Superior temporal gyrus (tissue), 1 donor: ENCODE measurements at regions not wholly inside any gene's neighbourhood (a gene's known extent, or its start where the extent isn't known, plus 50 kb on each side); places are given as distances from the start of the nearest gene placed in this dataset.

Experiments
- DNase-seq: peaks from one replicate; pipeline ENCODE4 v3.0.0-alpha.2; 2016; ENCODE audit errors: extremely low spot score

DNA sequence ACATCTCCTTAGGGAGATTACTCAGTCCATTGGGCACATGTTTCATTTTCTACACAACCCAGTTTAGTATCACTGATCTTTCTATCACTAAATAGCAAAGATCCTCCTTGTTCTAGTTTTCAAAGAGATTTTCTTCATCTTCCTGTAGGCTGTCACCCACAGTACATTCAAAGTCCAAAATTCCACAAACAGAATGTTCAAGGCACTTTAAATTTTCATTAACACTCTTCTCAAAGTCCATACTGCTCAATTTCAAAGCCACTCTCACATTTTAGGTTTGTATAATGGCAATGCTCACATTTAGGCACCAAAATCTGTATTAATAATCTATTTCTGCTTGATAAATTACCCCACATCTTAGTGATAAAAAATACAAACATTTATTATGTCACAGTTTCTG is 152.8 kb downstream of the FSIP2 start:
- DNase-seq = no peak

DNA sequence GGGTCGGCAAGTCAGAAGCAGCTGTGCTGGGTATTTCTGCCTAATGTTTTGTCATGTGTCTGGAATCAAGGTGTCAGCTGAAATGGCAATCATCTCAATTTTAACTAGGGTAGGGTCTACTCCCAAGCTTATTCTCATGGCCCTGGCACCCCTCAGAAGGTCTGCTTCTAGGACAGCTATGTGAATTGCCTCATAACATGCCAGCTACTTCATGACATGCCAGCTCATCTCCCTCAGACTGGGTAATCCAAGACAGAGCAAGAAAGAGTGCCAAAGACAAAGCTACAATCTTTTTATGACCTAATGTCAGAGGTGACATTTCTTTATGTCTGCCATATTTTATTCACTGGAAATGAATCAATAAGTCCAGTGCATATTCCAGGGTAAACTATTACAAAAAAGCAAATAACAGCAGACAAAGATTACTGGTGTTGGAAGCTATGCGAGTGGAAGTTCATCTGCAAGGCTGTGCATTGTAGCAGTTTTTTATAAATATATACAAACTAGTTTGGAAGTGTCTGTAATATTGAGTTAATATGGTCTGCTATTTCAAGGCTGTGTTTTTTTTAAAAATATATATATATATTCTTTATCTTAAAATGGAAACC is 153.3 kb downstream of the FSIP2 start:
- no peak for DNase-seq

DNA sequence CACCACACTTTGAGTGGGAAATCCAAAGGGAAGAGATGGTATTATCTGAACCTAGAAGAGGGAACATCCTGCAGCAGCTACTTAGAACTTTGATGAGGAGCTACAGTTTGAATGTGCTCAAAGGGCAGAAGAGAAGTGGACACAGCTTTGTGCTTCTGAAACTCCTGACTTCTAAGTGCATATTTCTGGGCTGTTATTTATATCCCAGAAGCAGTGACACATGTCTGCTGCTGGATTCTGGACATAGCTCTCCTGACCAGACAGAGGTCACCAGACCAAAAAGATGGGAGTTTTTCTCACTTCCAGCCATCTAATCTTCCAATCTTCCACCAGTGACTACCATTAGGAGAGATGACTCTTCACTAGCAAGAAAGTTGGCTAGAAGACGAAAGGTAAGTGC is 153.9 kb downstream of the FSIP2 start:
- no peak for DNase-seq

DNA sequence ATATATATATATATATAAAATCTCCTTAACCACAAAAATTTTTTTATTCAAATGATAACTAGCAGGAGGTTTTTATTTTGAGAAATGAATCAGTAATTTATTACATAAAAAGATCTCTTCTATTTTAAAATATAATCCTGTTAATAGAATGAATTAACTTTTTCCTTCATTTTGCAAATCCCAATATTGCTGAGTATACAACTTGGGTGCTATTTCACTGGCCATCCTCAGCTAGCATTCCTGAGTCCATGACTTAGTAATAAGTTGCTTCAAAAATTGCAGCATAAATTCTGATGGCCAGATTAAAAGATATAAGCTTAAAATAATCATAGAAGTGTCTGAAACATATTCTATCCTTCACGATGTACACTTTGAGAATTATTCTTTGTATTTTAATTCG is 155.6 kb downstream of the FSIP2 start:
- DNase-seq = no peak

DNA sequence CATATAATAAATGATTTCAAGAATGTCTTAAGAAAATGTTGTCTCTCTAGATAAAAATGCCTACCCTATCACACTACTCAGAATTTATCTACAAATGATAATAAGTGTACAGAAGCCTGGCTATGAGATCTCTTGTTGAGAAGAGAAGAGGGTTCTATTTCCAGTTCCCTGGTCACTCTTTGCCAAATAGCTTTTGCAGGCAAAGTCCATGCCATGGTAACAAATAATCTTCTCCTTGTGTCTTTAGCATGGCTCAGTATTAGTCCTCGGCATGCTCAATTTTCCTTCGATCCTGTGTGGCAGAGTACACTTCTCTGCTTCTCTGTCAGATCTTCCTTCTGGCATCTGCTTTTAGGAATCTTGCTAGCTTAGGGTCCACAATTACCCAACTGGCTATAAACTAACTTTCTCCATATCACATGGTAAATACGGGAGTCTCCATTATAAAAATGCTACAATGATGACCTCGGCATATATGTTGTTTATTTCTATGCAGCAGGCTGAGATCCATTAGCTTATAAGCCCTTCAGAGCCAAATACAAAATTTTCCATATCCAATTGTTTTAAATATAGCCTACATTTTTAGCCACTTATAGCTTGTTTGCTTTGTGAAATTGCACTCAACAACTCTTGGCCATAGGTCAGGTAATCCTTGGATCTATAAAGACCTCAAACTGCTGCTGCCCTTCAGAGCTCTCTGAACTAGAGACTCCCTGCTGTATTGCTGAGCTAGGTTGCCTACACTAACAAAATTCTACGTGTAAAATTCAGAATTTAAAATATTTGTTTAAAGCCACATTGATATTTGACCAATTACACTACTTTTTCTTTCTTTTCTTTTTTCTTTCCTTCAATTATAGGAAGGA is 157.5 kb downstream of the FSIP2 start:
- DNase-seq = no peak

DNA sequence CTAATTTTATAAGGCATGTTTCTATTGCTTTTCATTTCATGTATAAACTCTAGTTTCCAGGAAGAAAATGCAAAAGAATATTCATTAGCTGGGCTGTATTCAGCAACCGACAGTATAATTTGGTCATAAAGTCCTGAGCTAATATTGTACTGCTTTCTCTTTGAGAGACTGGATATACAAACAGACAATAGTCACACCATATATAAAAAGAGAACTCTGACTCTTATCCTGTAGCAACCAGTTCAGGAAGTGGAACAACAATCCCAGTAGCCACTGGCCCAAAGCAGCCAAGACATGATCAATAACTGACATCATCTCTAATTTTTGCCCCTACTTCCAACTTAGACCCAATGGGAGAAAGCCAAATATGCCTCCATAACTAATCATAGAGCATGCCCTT is 160.8 kb downstream of the FSIP2 start:
- DNase-seq = no peak

DNA sequence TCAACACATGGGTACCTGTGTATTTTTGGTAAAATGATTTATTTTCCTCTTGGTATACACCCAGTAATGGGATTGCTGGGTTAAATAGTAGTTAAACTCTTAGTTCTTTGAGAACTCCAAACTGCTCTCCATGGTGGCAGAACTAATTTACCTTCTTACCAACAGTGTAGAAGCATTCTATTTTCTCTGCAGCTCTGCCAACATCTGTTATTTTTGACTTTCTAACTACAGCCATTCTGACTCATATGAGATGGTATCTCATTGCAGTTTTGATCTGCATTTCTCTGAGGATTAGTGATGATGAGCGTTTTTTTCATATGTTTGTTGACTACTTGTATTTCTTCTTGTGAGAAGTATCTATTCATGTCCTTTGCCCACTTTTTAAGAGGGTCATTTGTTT is 180.6 kb downstream of the FSIP2 start:
- no peak for DNase-seq

DNA sequence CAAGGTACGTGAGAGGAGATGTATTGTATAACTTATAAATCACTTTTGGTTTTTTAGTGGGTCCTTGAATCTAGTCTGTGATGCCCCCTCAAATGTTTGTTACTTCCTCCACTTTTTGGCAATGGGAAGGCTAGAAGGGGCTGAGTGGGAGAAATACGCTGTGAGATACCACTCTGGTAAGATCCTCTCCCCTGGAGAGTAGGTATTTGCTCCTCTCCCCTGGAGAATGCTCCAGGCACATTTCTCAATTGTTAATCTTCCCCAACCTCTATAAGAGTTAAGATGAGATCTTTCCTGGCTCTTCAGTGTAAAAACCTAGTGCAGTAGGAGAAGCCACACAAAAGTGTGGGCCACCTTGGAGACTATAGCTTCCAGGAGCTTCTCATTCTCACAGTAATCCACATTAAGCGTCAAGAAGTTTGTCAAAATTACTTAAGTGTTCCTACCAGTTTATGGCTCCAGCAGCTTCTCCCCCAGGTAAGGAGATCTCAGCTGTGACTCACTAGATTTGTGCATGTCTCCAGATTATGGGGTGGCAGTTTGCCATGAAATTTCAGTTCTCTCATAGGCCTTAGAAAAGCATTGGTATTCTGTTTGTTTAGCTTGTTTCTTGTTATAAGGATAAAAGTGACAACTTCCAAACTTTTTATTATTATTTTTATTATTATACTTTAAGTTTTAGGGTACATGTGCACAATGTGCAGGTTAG is 182.6 kb downstream of the FSIP2 start:
- DNase-seq = no peak

DNA sequence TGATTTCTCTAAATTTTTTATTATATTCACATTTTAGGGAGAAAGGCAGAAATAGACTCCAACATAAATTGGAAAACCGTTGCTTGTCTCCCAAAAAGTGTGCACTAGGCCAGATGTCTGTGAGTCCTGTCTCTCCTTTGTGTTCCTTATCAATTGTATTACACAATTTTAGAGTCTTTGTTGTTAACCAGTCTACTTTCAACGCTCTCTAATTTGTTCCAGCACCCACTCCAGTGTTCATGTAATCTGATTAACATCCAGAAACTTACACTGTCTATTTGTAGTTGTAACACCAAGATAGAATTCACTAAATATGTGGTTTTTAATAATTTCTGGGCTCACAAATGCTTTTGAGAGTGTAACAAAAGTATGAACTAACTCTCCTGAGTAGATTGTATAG is 195.6 kb downstream of the FSIP2 start:
- no peak for DNase-seq

DNA sequence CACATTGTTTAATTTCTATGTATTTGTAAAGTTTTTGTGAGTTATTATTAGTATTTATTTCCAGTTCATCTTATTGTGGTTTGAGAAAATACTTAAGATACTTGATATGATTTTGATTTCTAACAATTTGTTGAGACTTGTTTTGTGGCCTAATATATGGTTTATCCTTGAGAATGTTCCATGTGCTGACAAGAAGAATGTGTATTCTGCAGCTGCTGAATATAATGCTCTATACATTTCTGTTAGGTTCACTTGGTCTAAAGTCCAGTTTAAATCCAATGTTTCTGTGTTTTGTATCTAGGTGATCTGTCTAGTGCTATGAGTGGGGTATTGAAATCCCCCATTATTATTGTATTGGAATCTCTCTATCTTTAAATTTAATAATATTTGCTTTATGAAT is 201.3 kb downstream of the FSIP2 start:
- no peak for DNase-seq

DNA sequence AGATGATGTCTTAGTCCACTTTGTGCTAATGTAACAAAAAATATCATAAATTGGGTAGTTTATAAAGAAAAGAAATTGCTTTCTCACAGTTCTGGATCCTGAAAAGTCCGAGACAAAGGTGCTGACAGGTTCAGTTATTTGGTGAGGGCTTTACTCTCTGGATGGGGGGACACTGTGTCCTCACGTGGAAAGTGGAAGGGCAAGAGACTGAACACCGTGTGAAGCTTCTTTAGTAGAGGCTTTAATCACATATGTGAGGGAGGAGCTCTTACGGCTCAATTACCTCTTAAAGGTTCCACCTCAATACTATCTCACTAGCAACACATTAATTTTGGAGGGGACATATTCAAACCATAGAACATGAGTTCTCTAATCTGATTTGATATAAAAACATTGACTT is 204.3 kb downstream of the FSIP2 start:
- DNase-seq = no peak

DNA sequence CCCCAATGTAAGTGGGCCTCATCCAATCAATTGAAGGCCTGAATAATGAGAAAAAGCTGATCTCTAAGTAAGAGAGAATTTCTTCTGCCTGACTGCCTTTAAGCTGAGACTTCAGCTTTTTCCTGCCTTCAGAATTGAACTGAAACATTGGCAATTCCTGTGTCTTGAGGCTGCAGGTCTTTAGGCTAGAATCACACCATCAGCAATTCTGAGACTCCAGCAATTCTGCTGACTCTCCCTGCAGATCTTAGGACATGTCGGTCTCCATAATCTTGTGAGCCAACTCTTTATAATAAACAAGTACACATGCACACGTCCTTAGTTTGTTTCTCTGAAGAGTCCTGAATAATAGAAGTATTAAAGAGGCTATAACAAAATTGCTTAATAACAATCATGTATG is 209.1 kb downstream of the FSIP2 start:
- no peak for DNase-seq

DNA sequence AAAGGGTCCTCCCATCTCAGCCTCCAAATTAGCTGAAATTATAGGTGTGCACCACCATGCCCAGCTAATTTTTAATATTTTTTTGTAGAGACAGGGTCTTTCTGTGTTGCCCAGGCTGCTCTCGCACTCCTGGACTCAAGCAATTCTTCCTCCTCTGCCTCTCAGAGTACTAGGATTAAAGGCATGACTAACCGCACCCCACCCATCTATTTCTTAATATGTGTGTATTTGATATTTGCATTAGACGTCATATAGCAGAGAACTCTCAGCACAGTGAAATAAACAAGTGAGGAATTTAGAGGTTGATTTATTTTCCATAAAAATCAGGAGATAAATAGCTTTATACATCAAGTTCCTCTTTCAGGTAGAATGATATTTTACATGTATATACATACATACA is 213.5 kb downstream of the FSIP2 start:
- no peak for DNase-seq

DNA sequence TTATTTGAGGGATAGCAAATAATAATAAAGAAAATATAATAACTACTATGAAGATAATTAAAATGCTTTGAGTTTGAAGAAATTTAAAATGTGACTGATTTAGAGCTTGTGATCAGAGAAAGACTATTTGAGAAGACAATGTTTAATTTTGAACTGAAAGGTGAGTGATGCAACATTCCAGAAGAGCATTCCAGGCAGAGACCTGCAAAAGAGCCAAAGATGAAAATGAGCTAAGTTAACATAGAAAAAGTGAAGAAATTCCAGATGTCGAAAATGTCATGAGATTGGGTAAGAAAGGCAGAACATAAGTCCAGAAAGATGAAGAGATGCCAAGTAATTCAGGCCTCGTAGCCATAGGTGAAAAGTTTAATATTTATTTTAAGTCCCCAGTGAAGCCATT is 215.8 kb downstream of the FSIP2 start:
- no peak for DNase-seq

DNA sequence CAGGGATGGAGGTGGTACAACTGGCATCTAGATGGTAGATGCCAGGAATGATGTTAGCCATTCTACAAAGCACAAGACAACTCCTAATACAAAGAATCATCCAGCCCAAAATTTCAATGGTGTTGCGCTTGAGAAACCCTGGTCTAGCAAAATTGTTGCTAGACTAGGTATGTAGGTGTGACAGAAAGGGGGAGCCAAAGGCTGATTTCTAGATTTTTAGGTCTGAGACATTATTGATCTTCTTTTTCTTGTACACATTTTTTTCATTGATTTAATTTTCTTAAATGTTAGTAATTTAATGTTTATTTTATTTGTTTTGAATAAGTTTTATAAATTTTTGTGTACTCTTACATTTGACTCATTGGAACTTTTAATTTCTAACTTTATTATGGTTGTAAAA is 216.4 kb downstream of the FSIP2 start:
- no peak for DNase-seq

DNA sequence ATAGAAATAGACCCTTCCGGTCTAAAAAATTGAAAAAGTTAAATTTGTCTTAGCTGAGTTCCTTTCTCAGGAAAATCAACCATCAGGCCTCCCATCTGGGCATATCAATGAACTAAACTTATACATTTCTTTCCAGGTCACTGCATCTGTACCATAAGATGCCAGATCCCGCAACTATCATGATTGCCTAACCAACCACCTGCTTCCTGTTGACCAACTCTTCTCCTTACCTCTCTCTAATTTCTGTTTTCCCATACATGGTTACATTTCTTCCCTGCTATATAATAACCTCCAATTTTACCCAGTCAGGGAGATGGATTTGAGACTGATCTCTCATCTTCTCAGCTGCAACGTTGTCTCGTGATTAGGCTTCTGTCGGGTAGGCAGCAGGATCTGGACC is 228.7 kb downstream of the FSIP2 start:
- no peak for DNase-seq

DNA sequence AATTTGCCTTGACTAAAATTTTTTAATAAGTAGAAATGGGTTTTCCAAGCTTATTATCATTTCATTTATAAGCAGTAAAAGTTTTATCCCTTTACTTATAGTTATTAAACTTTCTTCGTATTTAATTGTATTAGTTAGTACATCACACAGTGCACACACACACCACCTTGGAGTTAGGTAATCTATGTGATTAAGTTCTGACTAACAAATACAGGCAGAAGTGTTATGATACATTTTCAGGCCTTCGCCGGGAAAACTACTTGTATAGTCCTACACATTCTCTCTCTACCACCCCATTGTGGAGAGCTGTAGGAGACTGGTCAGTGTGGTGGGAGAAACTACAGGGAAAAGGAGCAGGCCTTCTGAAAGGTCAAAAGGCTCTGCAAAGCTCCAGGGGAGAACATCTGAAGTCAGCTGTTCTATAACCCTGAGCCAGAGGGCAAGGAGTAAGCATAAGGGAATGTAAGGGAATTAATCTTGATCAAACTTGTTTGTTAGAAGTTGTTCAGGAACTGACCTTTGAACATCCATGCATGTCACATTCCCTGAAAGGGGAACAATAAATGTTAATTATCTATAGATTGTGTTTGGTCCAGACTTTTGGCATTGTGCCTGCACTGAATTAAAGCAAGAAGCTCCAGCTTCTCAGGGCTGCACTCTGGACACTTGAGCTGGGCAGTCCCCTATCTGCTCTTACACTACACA is 231.7 kb downstream of the FSIP2 start:
- no peak for DNase-seq

DNA sequence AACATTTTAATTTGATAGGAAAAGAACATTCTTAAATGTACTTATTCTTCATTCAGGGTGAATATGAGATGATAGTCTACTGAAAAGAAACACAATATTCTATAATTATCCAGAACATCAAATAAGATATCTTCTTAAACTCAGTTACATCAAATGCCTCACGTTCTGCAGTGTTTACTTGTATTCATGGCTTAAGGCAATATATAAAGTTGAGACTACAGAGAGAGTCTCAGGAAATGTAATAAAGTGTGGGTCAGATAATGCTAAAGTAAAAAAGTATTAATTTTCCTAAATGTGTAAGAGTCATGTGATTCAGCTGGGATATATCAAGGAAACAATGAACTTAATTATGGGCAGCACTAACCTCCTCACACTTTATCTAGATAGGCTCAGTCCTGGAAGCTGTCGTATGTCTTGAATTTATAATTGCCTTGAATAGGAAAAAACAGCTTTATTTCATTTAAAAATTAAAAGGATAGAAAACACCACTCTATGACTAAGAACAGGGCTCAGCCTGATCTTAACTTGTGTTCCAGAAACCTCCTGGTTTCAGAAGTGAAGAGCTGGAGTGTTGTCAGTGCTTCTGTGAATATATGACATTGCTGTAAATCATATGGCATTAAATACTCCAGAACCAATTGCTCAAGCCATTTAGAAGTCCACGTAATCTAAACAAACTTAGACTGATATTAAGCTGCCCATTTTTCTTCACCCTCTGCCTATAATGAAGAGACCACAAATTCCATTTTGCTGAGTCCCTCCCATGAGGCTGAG is 240.2 kb downstream of the FSIP2 start:
- DNase-seq = no peak

DNA sequence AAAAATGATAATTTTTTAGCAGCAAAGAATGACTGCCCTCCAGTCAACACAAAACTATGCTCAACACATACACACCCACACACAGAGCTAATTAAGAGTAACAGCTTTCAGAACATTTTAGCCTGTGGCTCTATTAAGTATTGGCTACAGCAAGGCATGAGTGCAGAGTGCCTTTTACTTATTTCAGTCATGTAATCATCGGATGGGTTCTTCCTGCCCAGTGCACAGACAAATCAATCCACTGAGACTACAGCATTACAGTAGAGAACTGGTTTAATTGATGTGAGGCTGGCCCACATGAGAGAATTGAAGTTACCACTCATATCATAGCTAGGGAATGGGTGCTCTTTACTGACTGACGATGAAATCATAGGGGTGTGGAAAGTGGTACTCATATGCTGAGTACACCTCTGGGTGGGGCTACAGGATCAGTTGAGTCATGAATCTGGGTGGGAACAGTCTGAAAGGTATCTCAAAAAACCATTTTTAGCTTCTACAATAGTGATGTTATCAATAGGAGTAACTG is 241.0 kb downstream of the FSIP2 start:
- no peak for DNase-seq

DNA sequence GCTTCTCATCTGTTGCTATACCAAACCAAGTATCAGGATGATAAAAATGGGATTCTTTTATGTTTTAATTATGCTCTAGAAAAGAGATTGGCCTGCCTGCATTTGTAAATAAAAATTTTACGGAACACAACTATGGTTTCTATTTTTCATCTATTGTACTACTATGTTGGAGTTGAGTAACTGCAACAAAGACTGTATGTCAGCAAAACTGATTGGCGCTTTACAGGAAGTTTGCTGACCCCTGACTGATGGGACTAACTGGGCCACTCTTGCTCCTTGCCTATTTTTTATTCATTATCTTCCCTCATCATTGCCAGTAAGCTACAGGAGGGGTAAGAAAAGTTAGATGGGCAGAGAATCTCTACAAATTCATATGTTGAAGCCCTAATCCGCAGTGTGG is 242.3 kb downstream of the FSIP2 start:
- DNase-seq = no peak

DNA sequence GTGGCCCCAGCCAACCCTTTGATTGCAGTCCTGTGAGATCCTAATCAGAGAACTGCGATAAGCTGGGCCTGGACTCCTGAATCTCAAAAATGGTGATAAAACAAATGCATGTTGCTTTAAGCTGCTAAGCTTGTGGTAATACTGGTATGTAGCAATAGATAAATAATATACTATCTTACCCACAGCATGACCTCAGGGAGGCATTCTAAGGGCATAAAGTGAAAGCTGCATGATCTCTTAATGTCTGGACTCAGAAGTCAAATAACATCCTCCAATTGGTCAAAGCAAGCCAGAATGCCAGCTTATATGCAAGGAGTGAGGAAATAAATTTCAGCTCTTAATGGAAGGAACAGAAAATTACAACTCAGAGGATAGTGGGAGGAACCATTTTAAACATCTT is 246.1 kb downstream of the FSIP2 start:
- no peak for DNase-seq
